SK-N-SH treated with all-trans-retinoic acid at 6 μM for 48 hours (cell line): ENCODE measurements at regions not wholly inside any gene's neighbourhood (a gene's known extent, or its start where the extent isn't known, plus 50 kb on each side); places are given as distances from the start of the nearest gene placed in this dataset.

Experiments used
- CSDC2 ChIP-seq: fragments of 250-450 bp; sonication (Bioruptor Pico); IDR thresholded peaks from 2 replicates; pipeline ENCODE4 v1.5.0; 2020; ENCODE audit warnings: mild to moderate bottlenecking, moderate library complexity
- ESRRG ChIP-seq: fragments of 250-450 bp; sonication (Bioruptor Pico); IDR thresholded peaks from 2 replicates; pipeline ENCODE4 v1.6.1; 2021; ENCODE audit warnings: mild to moderate bottlenecking
- GLIS3 ChIP-seq: fragments of 250-450 bp; sonication (Bioruptor Pico); IDR thresholded peaks from 2 replicates; pipeline ENCODE4 v1.5.0; 2020; ENCODE audit warnings: mild to moderate bottlenecking, moderate library complexity
- ISL1 ChIP-seq: fragments of 250-450 bp; sonication (Bioruptor Pico); IDR thresholded peaks from 2 replicates; pipeline ENCODE4 v2.1.2; 2022; ENCODE audit warnings: mild to moderate bottlenecking, moderate library complexity
- PATZ1 ChIP-seq: fragments of 250-450 bp; sonication (Bioruptor Pico); IDR thresholded peaks from 2 replicates; pipeline ENCODE4 v1.8.0; 2020; ENCODE audit warnings: mild to moderate bottlenecking, moderate library complexity, borderline replicate concordance
- RARB ChIP-seq: fragments of 250-450 bp; sonication (Bioruptor Pico); IDR thresholded peaks from 2 replicates; pipeline ENCODE4 v1.8.0; 2021; ENCODE audit warnings: mild to moderate bottlenecking, moderate library complexity
- SNAI2 ChIP-seq: fragments of 250-450 bp; sonication (Bioruptor Pico); IDR thresholded peaks from 2 replicates; pipeline ENCODE4 v1.5.0; 2020; ENCODE audit warnings: mild to moderate bottlenecking, moderate library complexity
- TCF4 ChIP-seq: fragments of 250-450 bp; sonication (Bioruptor Pico); IDR thresholded peaks from 2 replicates; pipeline ENCODE4 v1.8.0; 2021; ENCODE audit warnings: mild to moderate bottlenecking, moderate library complexity, borderline replicate concordance
- TOX ChIP-seq: fragments of 250-450 bp; sonication (Bioruptor Pico); IDR thresholded peaks from 2 replicates; pipeline ENCODE4 v1.8.0; 2021; ENCODE audit warnings: mild to moderate bottlenecking, moderate library complexity, borderline replicate concordance
- ZFP30 ChIP-seq: fragments of 450-650 bp; formaldehyde crosslinking; IDR thresholded peaks from 2 replicates; pipeline ENCODE4 v1.5.0; 2022; ENCODE audit warnings: mild to moderate bottlenecking, moderate library complexity
- ZNF565 ChIP-seq: fragments of 450-650 bp; formaldehyde crosslinking; conservative IDR thresholded peaks from 2 replicates; pipeline ENCODE4 v1.5.0; 2020; ENCODE audit warnings: low read depth, mild to moderate bottlenecking, moderate library complexity
- TF ChIP-seq, protein P1 (sequence below): fragments of 250-450 bp; sonication (Bioruptor Pico); IDR thresholded peaks from 2 replicates; pipeline ENCODE4 v1.8.0; 2021; ENCODE audit warnings: low read depth, mild to moderate bottlenecking, moderate library complexity, borderline replicate concordance
- TF ChIP-seq, protein P2 (sequence below): fragments of 250-450 bp; sonication (Bioruptor Pico); IDR thresholded peaks from 2 replicates; pipeline ENCODE4 v1.5.1; 2021; ENCODE audit warnings: mild to moderate bottlenecking, moderate library complexity
- TF ChIP-seq, protein P3 (sequence below): fragments of 250-450 bp; sonication (Bioruptor Pico); IDR thresholded peaks from 2 replicates; pipeline ENCODE4 v1.5.0; 2020; ENCODE audit warnings: mild to moderate bottlenecking, moderate library complexity

DNA sequence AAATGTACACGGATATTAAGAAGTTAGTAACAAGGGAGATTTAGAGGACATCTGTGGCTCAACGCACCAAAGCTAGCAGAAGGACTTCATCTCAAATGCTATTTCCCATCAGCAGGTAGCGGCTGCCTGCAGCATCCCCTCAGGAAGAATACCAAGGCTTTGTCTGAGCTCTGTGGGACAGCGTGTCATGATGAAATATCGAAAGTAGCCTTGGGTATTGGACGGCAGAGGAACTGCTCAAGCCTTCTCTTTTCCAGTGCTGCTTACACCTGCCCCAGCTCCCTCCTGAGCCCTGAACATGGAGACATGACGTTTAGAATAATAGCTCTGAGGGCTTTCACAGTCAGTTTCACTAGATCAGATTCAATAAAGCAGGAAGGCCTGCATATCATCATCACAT lies 241.6 kb downstream of the SUCLG1 start:
- TF ChIP-seq, protein P1, sequence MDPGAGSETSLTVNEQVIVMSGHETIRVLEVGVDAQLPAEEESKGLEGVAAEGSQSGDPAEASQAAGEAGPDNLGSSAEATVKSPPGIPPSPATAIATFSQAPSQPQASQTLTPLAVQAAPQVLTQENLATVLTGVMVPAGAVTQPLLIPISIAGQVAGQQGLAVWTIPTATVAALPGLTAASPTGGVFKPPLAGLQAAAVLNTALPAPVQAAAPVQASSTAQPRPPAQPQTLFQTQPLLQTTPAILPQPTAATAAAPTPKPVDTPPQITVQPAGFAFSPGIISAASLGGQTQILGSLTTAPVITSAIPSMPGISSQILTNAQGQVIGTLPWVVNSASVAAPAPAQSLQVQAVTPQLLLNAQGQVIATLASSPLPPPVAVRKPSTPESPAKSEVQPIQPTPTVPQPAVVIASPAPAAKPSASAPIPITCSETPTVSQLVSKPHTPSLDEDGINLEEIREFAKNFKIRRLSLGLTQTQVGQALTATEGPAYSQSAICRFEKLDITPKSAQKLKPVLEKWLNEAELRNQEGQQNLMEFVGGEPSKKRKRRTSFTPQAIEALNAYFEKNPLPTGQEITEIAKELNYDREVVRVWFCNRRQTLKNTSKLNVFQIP (CRISPR knock-in tag) = no peak
- TF ChIP-seq, protein P2, sequence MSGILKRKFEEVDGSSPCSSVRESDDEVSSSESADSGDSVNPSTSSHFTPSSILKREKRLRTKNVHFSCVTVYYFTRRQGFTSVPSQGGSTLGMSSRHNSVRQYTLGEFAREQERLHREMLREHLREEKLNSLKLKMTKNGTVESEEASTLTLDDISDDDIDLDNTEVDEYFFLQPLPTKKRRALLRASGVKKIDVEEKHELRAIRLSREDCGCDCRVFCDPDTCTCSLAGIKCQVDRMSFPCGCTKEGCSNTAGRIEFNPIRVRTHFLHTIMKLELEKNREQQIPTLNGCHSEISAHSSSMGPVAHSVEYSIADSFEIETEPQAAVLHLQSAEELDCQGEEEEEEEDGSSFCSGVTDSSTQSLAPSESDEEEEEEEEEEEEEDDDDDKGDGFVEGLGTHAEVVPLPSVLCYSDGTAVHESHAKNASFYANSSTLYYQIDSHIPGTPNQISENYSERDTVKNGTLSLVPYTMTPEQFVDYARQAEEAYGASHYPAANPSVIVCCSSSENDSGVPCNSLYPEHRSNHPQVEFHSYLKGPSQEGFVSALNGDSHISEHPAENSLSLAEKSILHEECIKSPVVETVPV (CRISPR knock-in tag) = no peak
- TF ChIP-seq, protein P3, sequence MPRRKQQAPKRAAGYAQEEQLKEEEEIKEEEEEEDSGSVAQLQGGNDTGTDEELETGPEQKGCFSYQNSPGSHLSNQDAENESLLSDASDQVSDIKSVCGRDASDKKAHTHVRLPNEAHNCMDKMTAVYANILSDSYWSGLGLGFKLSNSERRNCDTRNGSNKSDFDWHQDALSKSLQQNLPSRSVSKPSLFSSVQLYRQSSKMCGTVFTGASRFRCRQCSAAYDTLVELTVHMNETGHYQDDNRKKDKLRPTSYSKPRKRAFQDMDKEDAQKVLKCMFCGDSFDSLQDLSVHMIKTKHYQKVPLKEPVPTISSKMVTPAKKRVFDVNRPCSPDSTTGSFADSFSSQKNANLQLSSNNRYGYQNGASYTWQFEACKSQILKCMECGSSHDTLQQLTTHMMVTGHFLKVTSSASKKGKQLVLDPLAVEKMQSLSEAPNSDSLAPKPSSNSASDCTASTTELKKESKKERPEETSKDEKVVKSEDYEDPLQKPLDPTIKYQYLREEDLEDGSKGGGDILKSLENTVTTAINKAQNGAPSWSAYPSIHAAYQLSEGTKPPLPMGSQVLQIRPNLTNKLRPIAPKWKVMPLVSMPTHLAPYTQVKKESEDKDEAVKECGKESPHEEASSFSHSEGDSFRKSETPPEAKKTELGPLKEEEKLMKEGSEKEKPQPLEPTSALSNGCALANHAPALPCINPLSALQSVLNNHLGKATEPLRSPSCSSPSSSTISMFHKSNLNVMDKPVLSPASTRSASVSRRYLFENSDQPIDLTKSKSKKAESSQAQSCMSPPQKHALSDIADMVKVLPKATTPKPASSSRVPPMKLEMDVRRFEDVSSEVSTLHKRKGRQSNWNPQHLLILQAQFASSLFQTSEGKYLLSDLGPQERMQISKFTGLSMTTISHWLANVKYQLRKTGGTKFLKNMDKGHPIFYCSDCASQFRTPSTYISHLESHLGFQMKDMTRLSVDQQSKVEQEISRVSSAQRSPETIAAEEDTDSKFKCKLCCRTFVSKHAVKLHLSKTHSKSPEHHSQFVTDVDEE (CRISPR knock-in tag) = no peak
- TF ChIP-seq SNAI2 (CRISPR knock-in tag) = no peak
- TF ChIP-seq RARB (CRISPR knock-in tag) = no peak
- TF ChIP-seq ZNF565 (CRISPR knock-in tag) = no peak
- no peak for TF ChIP-seq TCF4 (CRISPR knock-in tag)
- TF ChIP-seq PATZ1 (CRISPR knock-in tag) = no peak
- no peak for TF ChIP-seq TOX
- TF ChIP-seq ZFP30 (CRISPR knock-in tag) = no peak
- no peak for TF ChIP-seq CSDC2
- no peak for TF ChIP-seq ESRRG (CRISPR knock-in tag)
- no peak for TF ChIP-seq ISL1
- no peak for TF ChIP-seq GLIS3 (CRISPR knock-in tag)
